Activated T-cell treated with anti-CD3 and anti-CD28 coated beads for 4 hours (primary cell): ENCODE measurements at regions not wholly inside any gene's neighbourhood (a gene's known extent, or its start where the extent isn't known, plus 50 kb on each side); places are given as distances from the start of the nearest gene placed in this dataset.
"Not testable (repeated sequence)": the region's sequence is repeated elsewhere in the genome, so short reads cannot be mapped to it uniquely, and the experiment has no call there.

Source experiments
- DNase-seq: peaks from one replicate; pipeline ENCODE4 v3.0.0-alpha.2; 2020

GRCh38 chr1:166307261-166308188 lies 140.7 kb upstream of the FAM78B start:
- no peak for DNase-seq

GRCh38 chr1:166316306-166316705 lies 149.5 kb upstream of the FAM78B start:
- DNase-seq = not testable (repeated sequence)

- DNase-seq = no peak
These were observed 155.7 kb upstream of the FAM78B start for GRCh38 chr1:166322470-166322869.

GRCh38 chr1:166327886-166328285 lies 161.1 kb upstream of the FAM78B start:
- no peak for DNase-seq

GRCh38 chr1:166328956-166329355 lies 162.2 kb upstream of the FAM78B start:
- DNase-seq = no peak

GRCh38 chr1:166330096-166330495 lies 163.3 kb upstream of the FAM78B start:
- DNase-seq = no peak

GRCh38 chr1:166338105-166338504 lies 171.3 kb upstream of the FAM78B start:
- DNase-seq = no peak

GRCh38 chr1:166340709-166341108 lies 173.9 kb upstream of the FAM78B start:
- no peak for DNase-seq

GRCh38 chr1:166343276-166343675 lies 176.5 kb upstream of the FAM78B start:
- DNase-seq = no peak

GRCh38 chr1:166350490-166350889 lies 183.7 kb upstream of the FAM78B start:
- DNase-seq = no peak

- DNase-seq = no peak
These were observed 184.9 kb upstream of the FAM78B start for GRCh38 chr1:166351676-166352075.

GRCh38 chr1:166353213-166353612 lies 186.4 kb upstream of the FAM78B start:
- no peak for DNase-seq

- DNase-seq = no peak
These were observed 187.6 kb upstream of the FAM78B start for GRCh38 chr1:166354406-166354805.

- no peak for DNase-seq
These were observed 198.3 kb upstream of the FAM78B start for GRCh38 chr1:166365081-166365480.

GRCh38 chr1:166368030-166368429 lies 201.2 kb upstream of the FAM78B start:
- no peak for DNase-seq

GRCh38 chr1:166377896-166378295 lies 211.1 kb upstream of the FAM78B start:
- DNase-seq = no peak

GRCh38 chr1:166378805-166379204 lies 212.0 kb upstream of the FAM78B start:
- no peak for DNase-seq

- no peak for DNase-seq
These were observed 212.6 kb upstream of the FAM78B start for GRCh38 chr1:166379447-166379846.

- no peak for DNase-seq
These were observed 216.3 kb upstream of the FAM78B start for GRCh38 chr1:166383137-166383536.

GRCh38 chr1:166383635-166384346 lies 217.0 kb upstream of the FAM78B start:
- DNase-seq = no peak

GRCh38 chr1:166384948-166385347 lies 218.1 kb upstream of the FAM78B start:
- DNase-seq = no peak

- DNase-seq = no peak
These were observed 223.7 kb upstream of the FAM78B start for GRCh38 chr1:166390366-166391033.

GRCh38 chr1:166391279-166392066 lies 224.7 kb upstream of the FAM78B start:
- DNase-seq = no peak
